ENCODE measurements at regions not wholly inside any gene's neighbourhood (a gene's known extent, or its start where the extent isn't known, plus 50 kb on each side); places are given as distances from the start of the nearest gene placed in this dataset.
"Not testable (repeated sequence)": the region's sequence is repeated elsewhere in the genome, so short reads cannot be mapped to it uniquely, and the experiment has no call there.

GRCh38 chr6:40825102-40825501, 213.9 kb downstream of the UNC5CL start:
- DNase-seq, result no peak

- not testable (repeated sequence) for DNase-seq
Measured at GRCh38 chr6:40823917-40824891, 214.8 kb downstream of the UNC5CL start.

- DNase-seq, result no peak
Measured at GRCh38 chr6:40822619-40823018, 216.4 kb downstream of the UNC5CL start.

- no peak for DNase-seq
Measured at GRCh38 chr6:40819182-40819834, 219.7 kb downstream of the UNC5CL start.

GRCh38 chr6:40817369-40817768, 221.7 kb downstream of the UNC5CL start:
- DNase-seq, result no peak

- no peak for DNase-seq
Measured at GRCh38 chr6:40816601-40817000, 222.4 kb downstream of the UNC5CL start.

- no peak for DNase-seq
Measured at GRCh38 chr6:40815731-40816130, 223.3 kb downstream of the UNC5CL start.

GRCh38 chr6:40810171-40810570, 223.0 kb upstream of the LRFN2 start:
- DNase-seq, result no peak

- DNase-seq, result no peak
Measured at GRCh38 chr6:40809627-40810026, 222.5 kb upstream of the LRFN2 start.

GRCh38 chr6:40807484-40807883, 220.3 kb upstream of the LRFN2 start:
- no peak for DNase-seq

GRCh38 chr6:40806256-40806864, 219.2 kb upstream of the LRFN2 start:
- no peak for DNase-seq

- DNase-seq, result no peak
Measured at GRCh38 chr6:40805336-40805735, 218.2 kb upstream of the LRFN2 start.

- DNase-seq, result no peak
Measured at GRCh38 chr6:40804905-40805304, 217.7 kb upstream of the LRFN2 start.

- no peak for DNase-seq
Measured at GRCh38 chr6:40803897-40804702, 216.9 kb upstream of the LRFN2 start.

GRCh38 chr6:40802481-40802880, 215.3 kb upstream of the LRFN2 start:
- no peak for DNase-seq

- DNase-seq, result no peak
Measured at GRCh38 chr6:40799296-40800140, 212.4 kb upstream of the LRFN2 start.

GRCh38 chr6:40798069-40798770, 211.1 kb upstream of the LRFN2 start:
- no peak for DNase-seq

GRCh38 chr6:40796260-40797221, 209.4 kb upstream of the LRFN2 start:
- peak; percentile 34 for DNase-seq

- no peak for DNase-seq
Measured at GRCh38 chr6:40794586-40794985, 207.4 kb upstream of the LRFN2 start.

GRCh38 chr6:40792183-40792582, 205.0 kb upstream of the LRFN2 start:
- DNase-seq, result no peak

Measured in NCI-H187 treated with DMSO at 0.1 percent for 48 hours (cell line).